ENCODE measurements at regions not wholly inside any gene's neighbourhood (a gene's known extent, or its start where the extent isn't known, plus 50 kb on each side); places are given as distances from the start of the nearest gene placed in this dataset.

- H3K9me3 ChIP-seq (replicated peaks; ENCODE audit: control insufficient read depth, insufficient read depth, low read depth, low read length): no peaks in the 10 kb centered on the region
- H2AFZ ChIP-seq (ENCODE audit: low read depth, low read length): no peak overlapping the region
- H3K36me3 ChIP-seq (ENCODE audit: control insufficient read depth, insufficient read depth, low read length): no peaks in the 10 kb centered on the region
- 0 out of 2 replicates have a peak, but pooled peaks cover 4% of the 10 kb centered on the region for H4K20me1 ChIP-seq (replicated peaks; ENCODE audit: control insufficient read depth, insufficient read depth, low read length)
- no peak overlapping the region for H3K9ac ChIP-seq (ENCODE audit: insufficient read depth in 1 of 2, low read depth in 2 of 2, low read length in 2 of 2)
- no TSS peak for BruUV-seq (replicated peaks)
- H3K9me1 ChIP-seq (ENCODE audit: control insufficient read depth, insufficient read depth, low read length): no peaks in the 10 kb centered on the region
- CTCF ChIA-PET (ENCODE audit: low intra/inter-chr PET ratio): no interaction called here
- no peak overlapping the region for H3K4me3 ChIP-seq
- peaks cover 2 to 8% of the 10 kb centered on the region in 2 experiments for H3K4me1 ChIP-seq (replicated peaks in 1 of 2; ENCODE audit: control insufficient read depth in 2 of 2, insufficient read depth in 2 of 2, low read length in 2 of 2)
- H3K27me3 ChIP-seq (ENCODE audit: control insufficient read depth in 2 of 2, insufficient read depth in 2 of 2, low read length in 2 of 2): peaks cover 31 to 36% of the 10 kb centered on the region in 2 experiments
- no peak for FAIRE-seq
- no peak overlapping the region for H3K27ac ChIP-seq (ENCODE audit: extremely low read depth, low read depth, low read length)
- POLR2A ChIA-PET: interaction anchor here (0.7 to 1.1 kb wide), 2 partner anchors 17 to 134 kb away, joined by 3 read pairs; no protein-coding TSS in a partner anchor
- H3K4me2 ChIP-seq (ENCODE audit: insufficient read depth, low read length): no peak overlapping the region
- WGBS (ENCODE audit: insufficient coverage, low coverage, missing lambda C conversion rate): 18% methylated on average over 6 of the region's 6 CpGs
- no peak for ATAC-seq
- intact Hi-C loops (cut with micrococcal nuclease) (no loop called here), in situ Hi-C loops (cut with MboI) (no loop called here)
- H3K79me2 ChIP-seq (ENCODE audit: control insufficient read depth, insufficient read depth, low read length): no peaks in the 10 kb centered on the region
- DNase-seq (ENCODE audit: extremely low read depth in 1 of 4, low spot score in 3 of 4): no peak
- TF ChIP-seq BRD4 (IDR thresholded peaks at IDR 0.05): no peak
- no peak for TF ChIP-seq NKRF (IDR thresholded peaks at IDR 0.05; ENCODE audit: borderline replicate concordance)
- TF ChIP-seq RBFOX2 (IDR thresholded peaks at IDR 0.05; ENCODE audit: low read depth, low read length): no peak
Measured at GRCh38 chr6:4363656-4364055, 228.3 kb upstream of the ECI2 start.

- no TSS peak for BruUV-seq (replicated peaks)
- in situ Hi-C loops (cut with MboI): no loop called here
- Histone ChIP-seq H3K27me3 (ENCODE audit: control insufficient read depth in 2 of 2, insufficient read depth in 2 of 2, low read length in 2 of 2) (peaks cover 29 to 36% of the 10 kb centered on the region in 2 experiments), H3K27ac (ENCODE audit: extremely low read depth, low read depth, low read length) (no peak overlapping the region), H3K36me3 (ENCODE audit: control insufficient read depth, insufficient read depth, low read length) (no peaks in the 10 kb centered on the region), H3K9ac (ENCODE audit: insufficient read depth in 1 of 2, low read depth in 2 of 2, low read length in 2 of 2) (no peak overlapping the region), H3K9me3 (replicated peaks; ENCODE audit: control insufficient read depth, insufficient read depth, low read depth, low read length) (no peaks in the 10 kb centered on the region), H3K4me3 (no peak overlapping the region), H3K4me1 (replicated peaks in 1 of 2; ENCODE audit: control insufficient read depth in 2 of 2, insufficient read depth in 2 of 2, low read length in 2 of 2) (peaks cover 6 to 9% of the 10 kb centered on the region in 2 experiments), H3K79me2 (ENCODE audit: control insufficient read depth, insufficient read depth, low read length) (no peaks in the 10 kb centered on the region), H2AFZ (ENCODE audit: low read depth, low read length) (no peak overlapping the region), H3K4me2 (ENCODE audit: insufficient read depth, low read length) (no peak overlapping the region), H4K20me1 (replicated peaks; ENCODE audit: control insufficient read depth, insufficient read depth, low read length) (0 out of 2 replicates have a peak, but pooled peaks cover 4% of the 10 kb centered on the region), H3K9me1 (ENCODE audit: control insufficient read depth, insufficient read depth, low read length) (no peaks in the 10 kb centered on the region)
- POLR2A ChIA-PET: no interaction called here
- WGBS (ENCODE audit: insufficient coverage, low coverage, missing lambda C conversion rate): 10% methylated on average over 4 of the region's 4 CpGs
- intact Hi-C loops (cut with micrococcal nuclease): no loop called here
- TF ChIP-seq ZNF143 (CRISPR knock-in tag; IDR thresholded peaks at IDR 0.05) (no peak), PPARD (CRISPR knock-in tag; IDR thresholded peaks at IDR 0.05) (no peak), MCM3 (IDR thresholded peaks at IDR 0.05) (no peak), FOXA3 (CRISPR knock-in tag; conservative IDR thresholded peaks at IDR 0.05 in 1 of 2, IDR thresholded peaks at IDR 0.05 in 1 of 2) (no peak), USF1 (CRISPR knock-in tag; IDR thresholded peaks at IDR 0.05) (no peak), ZNF146 (CRISPR knock-in tag; IDR thresholded peaks at IDR 0.05; ENCODE audit: unreplicated experiment) (no peak), ZNF316 (IDR thresholded peaks at IDR 0.05) (no peak), IRF2 (CRISPR knock-in tag; IDR thresholded peaks at IDR 0.05) (no peak), ZNF766 (CRISPR knock-in tag; conservative IDR thresholded peaks at IDR 0.05) (no peak)
- ATAC-seq: no peak
- no peak for DNase-seq (ENCODE audit: extremely low read depth in 1 of 4, low spot score in 3 of 4)
- FAIRE-seq: no peak
- CTCF ChIA-PET (ENCODE audit: low intra/inter-chr PET ratio): no interaction called here
Measured at GRCh38 chr6:4362326-4362725, 227.0 kb upstream of the ECI2 start.

Measured in K562 (cell line).